ENCODE measurements at regions not wholly inside any gene's neighbourhood (a gene's known extent, or its start where the extent isn't known, plus 50 kb on each side); places are given as distances from the start of the nearest gene placed in this dataset.
"Not testable (repeated sequence)": the region's sequence is repeated elsewhere in the genome, so short reads cannot be mapped to it uniquely, and the experiment has no call there.

- H3K4me1 ChIP-seq (ENCODE audit: control insufficient read depth, insufficient read depth, low read length), result peaks cover 4% of the 10 kb centered on the region
- H3K27me3 ChIP-seq (ENCODE audit: control insufficient read depth, insufficient read depth, low read length), result no peaks in the 10 kb centered on the region
- H3K9me3 ChIP-seq (replicated peaks; ENCODE audit: low read length), result no peaks in the 10 kb centered on the region
- no peaks in the 10 kb centered on the region for H3K36me3 ChIP-seq (ENCODE audit: insufficient read depth, low read length)
- H3K4me3 ChIP-seq (ENCODE audit: low read length), result no peak overlapping the region
- H3K9ac ChIP-seq (ENCODE audit: low read depth, low read length), result no peak overlapping the region
- no peak overlapping the region for H3K4me2 ChIP-seq (ENCODE audit: low read length)
Observed at GRCh38 chr1:190904091-190904695, 426.5 kb upstream of the BRINP3 start.

GRCh38 chr1:190906206-190906725 is 428.6 kb upstream of the BRINP3 start:
- no peaks in the 10 kb centered on the region for H3K9me3 ChIP-seq (replicated peaks; ENCODE audit: low read length)
- H3K4me1 ChIP-seq (ENCODE audit: control insufficient read depth, insufficient read depth, low read length), result peaks cover 4% of the 10 kb centered on the region
- no peak overlapping the region for H3K9ac ChIP-seq (ENCODE audit: low read depth, low read length)
- no peak overlapping the region for H3K4me3 ChIP-seq (ENCODE audit: low read length)
- no peaks in the 10 kb centered on the region for H3K27me3 ChIP-seq (ENCODE audit: control insufficient read depth, insufficient read depth, low read length)
- no peaks in the 10 kb centered on the region for H3K36me3 ChIP-seq (ENCODE audit: insufficient read depth, low read length)
- H3K4me2 ChIP-seq (ENCODE audit: low read length), result no peak overlapping the region

GRCh38 chr1:190908246-190908645 is 430.6 kb upstream of the BRINP3 start:
- no peaks in the 10 kb centered on the region for H3K9me3 ChIP-seq (replicated peaks; ENCODE audit: low read length)
- H3K4me3 ChIP-seq (ENCODE audit: low read length), result no peak overlapping the region
- no peaks in the 10 kb centered on the region for H3K36me3 ChIP-seq (ENCODE audit: insufficient read depth, low read length)
- no peaks in the 10 kb centered on the region for H3K27me3 ChIP-seq (ENCODE audit: control insufficient read depth, insufficient read depth, low read length)
- peaks cover 4% of the 10 kb centered on the region for H3K4me1 ChIP-seq (ENCODE audit: control insufficient read depth, insufficient read depth, low read length)
- H3K9ac ChIP-seq (ENCODE audit: low read depth, low read length), result no peak overlapping the region
- H3K4me2 ChIP-seq (ENCODE audit: low read length), result no peak overlapping the region

GRCh38 chr1:190908691-190909090 is 431.0 kb upstream of the BRINP3 start:
- Histone ChIP-seq H3K4me3 (ENCODE audit: low read length) (no peak overlapping the region), H3K4me2 (ENCODE audit: low read length) (no peak overlapping the region), H3K27me3 (ENCODE audit: control insufficient read depth, insufficient read depth, low read length) (no peaks in the 10 kb centered on the region), H3K9me3 (replicated peaks; ENCODE audit: low read length) (no peaks in the 10 kb centered on the region), H3K9ac (ENCODE audit: low read depth, low read length) (no peak overlapping the region), H3K4me1 (ENCODE audit: control insufficient read depth, insufficient read depth, low read length) (peaks cover 4% of the 10 kb centered on the region), H3K36me3 (ENCODE audit: insufficient read depth, low read length) (no peaks in the 10 kb centered on the region)

GRCh38 chr1:190935925-190936324 is 458.3 kb upstream of the BRINP3 start:
- no peak overlapping the region for H3K4me2 ChIP-seq (ENCODE audit: low read length)

GRCh38 chr1:190936337-190936736 is 458.7 kb upstream of the BRINP3 start:
- Histone ChIP-seq H3K9me3 (replicated peaks; ENCODE audit: low read length) (no peaks in the 10 kb centered on the region), H3K36me3 (ENCODE audit: insufficient read depth, low read length) (no peaks in the 10 kb centered on the region), H3K4me2 (ENCODE audit: low read length) (no peak overlapping the region), H3K9ac (ENCODE audit: low read depth, low read length) (no peak overlapping the region), H3K4me1 (ENCODE audit: control insufficient read depth, insufficient read depth, low read length) (no peaks in the 10 kb centered on the region), H3K27me3 (ENCODE audit: control insufficient read depth, insufficient read depth, low read length) (no peaks in the 10 kb centered on the region), H3K4me3 (ENCODE audit: low read length) (no peak overlapping the region)

More at GRCh38 chr1:190935925-190936324, 458.3 kb upstream of the BRINP3 start:
- H3K4me3 ChIP-seq (ENCODE audit: low read length), result no peak overlapping the region
- H3K27me3 ChIP-seq (ENCODE audit: control insufficient read depth, insufficient read depth, low read length), result no peaks in the 10 kb centered on the region
- H3K36me3 ChIP-seq (ENCODE audit: insufficient read depth, low read length), result no peaks in the 10 kb centered on the region
- H3K9ac ChIP-seq (ENCODE audit: low read depth, low read length), result no peak overlapping the region
- no peaks in the 10 kb centered on the region for H3K9me3 ChIP-seq (replicated peaks; ENCODE audit: low read length)
- H3K4me1 ChIP-seq (ENCODE audit: control insufficient read depth, insufficient read depth, low read length), result no peaks in the 10 kb centered on the region

- no peak overlapping the region for H3K9ac ChIP-seq (ENCODE audit: low read depth, low read length)
- H3K4me1 ChIP-seq (ENCODE audit: control insufficient read depth, insufficient read depth, low read length), result no peaks in the 10 kb centered on the region
- H3K36me3 ChIP-seq (ENCODE audit: insufficient read depth, low read length), result no peaks in the 10 kb centered on the region
- no peak overlapping the region for H3K4me3 ChIP-seq (ENCODE audit: low read length)
- H3K27me3 ChIP-seq (ENCODE audit: control insufficient read depth, insufficient read depth, low read length), result no peaks in the 10 kb centered on the region
- H3K9me3 ChIP-seq (replicated peaks; ENCODE audit: low read length), result no peaks in the 10 kb centered on the region
- H3K4me2 ChIP-seq (ENCODE audit: low read length), result no peak overlapping the region
Observed at GRCh38 chr1:190940951-190941350, 463.3 kb upstream of the BRINP3 start.

GRCh38 chr1:190942475-190942874 is 464.8 kb upstream of the BRINP3 start:
- no peaks in the 10 kb centered on the region for H3K36me3 ChIP-seq (ENCODE audit: insufficient read depth, low read length)
- H3K27me3 ChIP-seq (ENCODE audit: control insufficient read depth, insufficient read depth, low read length), result no peaks in the 10 kb centered on the region
- H3K4me1 ChIP-seq (ENCODE audit: control insufficient read depth, insufficient read depth, low read length), result no peaks in the 10 kb centered on the region
- no peak overlapping the region for H3K9ac ChIP-seq (ENCODE audit: low read depth, low read length)
- no peak overlapping the region for H3K4me3 ChIP-seq (ENCODE audit: low read length)
- H3K4me2 ChIP-seq (ENCODE audit: low read length), result no peak overlapping the region
- no peaks in the 10 kb centered on the region for H3K9me3 ChIP-seq (replicated peaks; ENCODE audit: low read length)

GRCh38 chr1:190943722-190944121 is 466.1 kb upstream of the BRINP3 start:
- not testable (repeated sequence) for H3K4me3 ChIP-seq (ENCODE audit: low read length); H3K9me3 ChIP-seq (replicated peaks; ENCODE audit: low read length); H3K36me3 ChIP-seq (ENCODE audit: insufficient read depth, low read length); H3K4me1 ChIP-seq (ENCODE audit: control insufficient read depth, insufficient read depth, low read length); H3K9ac ChIP-seq (ENCODE audit: low read depth, low read length); H3K4me2 ChIP-seq (ENCODE audit: low read length); H3K27me3 ChIP-seq (ENCODE audit: control insufficient read depth, insufficient read depth, low read length)

- Histone ChIP-seq H3K9me3 (replicated peaks; ENCODE audit: low read length) (no peaks in the 10 kb centered on the region), H3K27me3 (ENCODE audit: control insufficient read depth, insufficient read depth, low read length) (no peaks in the 10 kb centered on the region), H3K36me3 (ENCODE audit: insufficient read depth, low read length) (no peaks in the 10 kb centered on the region), H3K9ac (ENCODE audit: low read depth, low read length) (no peak overlapping the region), H3K4me2 (ENCODE audit: low read length) (no peak overlapping the region), H3K4me3 (ENCODE audit: low read length) (no peak overlapping the region), H3K4me1 (ENCODE audit: control insufficient read depth, insufficient read depth, low read length) (no peaks in the 10 kb centered on the region)
Observed at GRCh38 chr1:190949939-190950338, 472.3 kb upstream of the BRINP3 start.

- Histone ChIP-seq H3K4me2 (ENCODE audit: low read length) (no peak overlapping the region), H3K36me3 (ENCODE audit: insufficient read depth, low read length) (no peaks in the 10 kb centered on the region), H3K9me3 (replicated peaks; ENCODE audit: low read length) (no peaks in the 10 kb centered on the region), H3K9ac (ENCODE audit: low read depth, low read length) (no peak overlapping the region), H3K27me3 (ENCODE audit: control insufficient read depth, insufficient read depth, low read length) (no peaks in the 10 kb centered on the region), H3K4me3 (ENCODE audit: low read length) (no peak overlapping the region), H3K4me1 (ENCODE audit: control insufficient read depth, insufficient read depth, low read length) (no peaks in the 10 kb centered on the region)
Observed at GRCh38 chr1:190957565-190957964, 479.9 kb upstream of the BRINP3 start.

- no peak overlapping the region for H3K4me3 ChIP-seq (ENCODE audit: low read length)
- no peak overlapping the region for H3K4me2 ChIP-seq (ENCODE audit: low read length)
- H3K4me1 ChIP-seq (ENCODE audit: control insufficient read depth, insufficient read depth, low read length), result no peaks in the 10 kb centered on the region
- H3K9ac ChIP-seq (ENCODE audit: low read depth, low read length), result no peak overlapping the region
- no peaks in the 10 kb centered on the region for H3K9me3 ChIP-seq (replicated peaks; ENCODE audit: low read length)
- H3K27me3 ChIP-seq (ENCODE audit: control insufficient read depth, insufficient read depth, low read length), result no peaks in the 10 kb centered on the region
- no peaks in the 10 kb centered on the region for H3K36me3 ChIP-seq (ENCODE audit: insufficient read depth, low read length)
Observed at GRCh38 chr1:190963321-190963720, 485.7 kb upstream of the BRINP3 start.

All from skeletal muscle satellite cell (primary cell).